ENCODE measurements at regions not wholly inside any gene's neighbourhood (a gene's known extent, or its start where the extent isn't known, plus 50 kb on each side); places are given as distances from the start of the nearest gene placed in this dataset.
A peak's percentile ranks its signal among the peaks of the same experiment; 100 is the strongest.

GRCh38 chr3:18134386-18135059, 290.6 kb downstream of the SATB1 start:
- TF ChIP-seq EZH2 (IDR thresholded peaks at IDR 0.05; ENCODE audit: insufficient read depth, poor library complexity, severe bottlenecking) (no peak), EZH2phosphoT487 (IDR thresholded peaks at IDR 0.05; ENCODE audit: insufficient read depth, low read depth) (no peak)
- DNase-seq, result peak; percentile 85
- H2AFZ ChIP-seq, result peak overlapping the region; percentile 15; the same call in 1 of the 2 replicates
- no peaks in the 10 kb centered on the region; the same call in 1 of the 2 replicates for H3K9me2 ChIP-seq (ENCODE audit: insufficient read depth)
- H3K4me1 ChIP-seq (ENCODE audit: insufficient read depth), result peaks cover 22% of the 10 kb centered on the region
- in situ Hi-C loops (cut with MboI), result no loop called here
- H3K36me3 ChIP-seq (ENCODE audit: low read depth), result no peaks in the 10 kb centered on the region
- peak overlapping the region; percentile 80 for H3K27ac ChIP-seq
- H3F3A ChIP-seq (ENCODE audit: insufficient read depth), result peaks cover 20% of the 10 kb centered on the region
- H3K9ac ChIP-seq, result peak overlapping the region; percentile 38
- H3K4me3 ChIP-seq, result no peak overlapping the region
- H4K20me1 ChIP-seq (ENCODE audit: insufficient read depth), result no peaks in the 10 kb centered on the region
- H3K79me2 ChIP-seq (ENCODE audit: insufficient read depth), result no peaks in the 10 kb centered on the region
- H3K27me3 ChIP-seq (replicated peaks; ENCODE audit: insufficient read depth), result no peaks in the 10 kb centered on the region
- 31 to 39% methylated on average over 2 of the region's 2 CpGs for WGBS, 2 experiments (ENCODE audit: low coverage in 1 of 2, low lambda C conversion rate in 2 of 2, missing lambda C conversion rate in 2 of 2)
- peak overlapping the region; percentile 62 for H3K4me2 ChIP-seq (ENCODE audit: unreplicated experiment)
- no peaks in the 10 kb centered on the region for H3K9me3 ChIP-seq (ENCODE audit: low read depth)

- Histone ChIP-seq H2AFZ (no peak overlapping the region), H3K4me1 (ENCODE audit: insufficient read depth) (peaks cover 22% of the 10 kb centered on the region), H3F3A (ENCODE audit: insufficient read depth) (peaks cover 20% of the 10 kb centered on the region), H3K4me2 (ENCODE audit: unreplicated experiment) (no peak overlapping the region), H3K27ac (no peak overlapping the region), H3K79me2 (ENCODE audit: insufficient read depth) (no peaks in the 10 kb centered on the region), H4K20me1 (ENCODE audit: insufficient read depth) (no peaks in the 10 kb centered on the region), H3K4me3 (no peak overlapping the region), H3K36me3 (ENCODE audit: low read depth) (no peaks in the 10 kb centered on the region), H3K9me2 (ENCODE audit: insufficient read depth) (no peaks in the 10 kb centered on the region; the same call in 1 of the 2 replicates), H3K9me3 (ENCODE audit: low read depth) (no peaks in the 10 kb centered on the region), H3K27me3 (replicated peaks; ENCODE audit: insufficient read depth) (no peaks in the 10 kb centered on the region), H3K9ac (no peak overlapping the region)
- in situ Hi-C loops (cut with MboI), result no loop called here
- DNase-seq, result no peak
- no peak for TF ChIP-seq EZH2 (IDR thresholded peaks at IDR 0.05; ENCODE audit: insufficient read depth, poor library complexity, severe bottlenecking)
- TF ChIP-seq EZH2phosphoT487 (IDR thresholded peaks at IDR 0.05; ENCODE audit: insufficient read depth, low read depth), result no peak
These were observed 292.1 kb downstream of the SATB1 start for GRCh38 chr3:18132991-18133390.

- Histone ChIP-seq H3K27ac (no peak overlapping the region), H3K79me2 (ENCODE audit: insufficient read depth) (no peaks in the 10 kb centered on the region), H3K9me3 (ENCODE audit: low read depth) (no peaks in the 10 kb centered on the region), H3K4me3 (no peak overlapping the region), H3K36me3 (ENCODE audit: low read depth) (no peaks in the 10 kb centered on the region), H3K9me2 (ENCODE audit: insufficient read depth) (no peaks in the 10 kb centered on the region; the same call in 1 of the 2 replicates), H2AFZ (no peak overlapping the region), H3F3A (ENCODE audit: insufficient read depth) (0 out of 2 replicates have a peak, but pooled peaks cover 11% of the 10 kb centered on the region), H3K27me3 (replicated peaks; ENCODE audit: insufficient read depth) (no peaks in the 10 kb centered on the region), H3K4me1 (ENCODE audit: insufficient read depth) (peaks cover 11% of the 10 kb centered on the region), H3K9ac (no peak overlapping the region), H4K20me1 (ENCODE audit: insufficient read depth) (no peaks in the 10 kb centered on the region), H3K4me2 (ENCODE audit: unreplicated experiment) (no peak overlapping the region)
- in situ Hi-C loops (cut with MboI), result no loop called here
- no peak for TF ChIP-seq EZH2 (IDR thresholded peaks at IDR 0.05; ENCODE audit: insufficient read depth, poor library complexity, severe bottlenecking)
- TF ChIP-seq EZH2phosphoT487 (IDR thresholded peaks at IDR 0.05; ENCODE audit: insufficient read depth, low read depth), result no peak
- DNase-seq, result no peak
- 90 to 91% methylated on average over 11 of the region's 11 CpGs for WGBS, 2 experiments (ENCODE audit: low coverage in 1 of 2, low lambda C conversion rate in 2 of 2, missing lambda C conversion rate in 2 of 2)
These were observed 297.1 kb downstream of the SATB1 start for GRCh38 chr3:18127859-18128681.

- no peak for DNase-seq
- in situ Hi-C loops (cut with MboI), result no loop called here
- Histone ChIP-seq H3K36me3 (ENCODE audit: low read depth) (no peaks in the 10 kb centered on the region), H2AFZ (no peak overlapping the region), H3K4me2 (ENCODE audit: unreplicated experiment) (no peak overlapping the region), H3F3A (ENCODE audit: insufficient read depth) (0 out of 2 replicates have a peak, but pooled peaks cover 11% of the 10 kb centered on the region), H3K27ac (no peak overlapping the region), H3K27me3 (replicated peaks; ENCODE audit: insufficient read depth) (no peaks in the 10 kb centered on the region), H3K9ac (no peak overlapping the region), H3K9me3 (ENCODE audit: low read depth) (no peaks in the 10 kb centered on the region), H4K20me1 (ENCODE audit: insufficient read depth) (no peaks in the 10 kb centered on the region), H3K79me2 (ENCODE audit: insufficient read depth) (no peaks in the 10 kb centered on the region), H3K4me3 (no peak overlapping the region), H3K9me2 (ENCODE audit: insufficient read depth) (no peaks in the 10 kb centered on the region), H3K4me1 (ENCODE audit: insufficient read depth) (peaks cover 11% of the 10 kb centered on the region)
- 82 to 83% methylated on average over 3 of the region's 3 CpGs for WGBS, 2 experiments (ENCODE audit: low coverage in 1 of 2, low lambda C conversion rate in 2 of 2, missing lambda C conversion rate in 2 of 2)
- TF ChIP-seq EZH2phosphoT487 (IDR thresholded peaks at IDR 0.05; ENCODE audit: insufficient read depth, low read depth) (no peak), EZH2 (IDR thresholded peaks at IDR 0.05; ENCODE audit: insufficient read depth, poor library complexity, severe bottlenecking) (no peak)
These were observed 297.8 kb downstream of the SATB1 start for GRCh38 chr3:18127174-18127858.
